ENCODE measurements at regions not wholly inside any gene's neighbourhood (a gene's known extent, or its start where the extent isn't known, plus 50 kb on each side); places are given as distances from the start of the nearest gene placed in this dataset.

GRCh38 chr5:153907170-153907775 is 131.4 kb downstream of the FAM114A2 start:
- TF ChIP-seq CTCF (IDR thresholded peaks at IDR 0.05; ENCODE audit: low read length) = no peak
- TF ChIP-seq EZH2phosphoT487 (IDR thresholded peaks at IDR 0.05; ENCODE audit: low read length) = no peak
- TF ChIP-seq EZH2 (optimal IDR thresholded peaks at IDR 0.05; ENCODE audit: low read depth, low read length) = no peak
